Lung (tissue), 11 donors: ENCODE measurements at regions not wholly inside any gene's neighbourhood (a gene's known extent, or its start where the extent isn't known, plus 50 kb on each side); places are given as distances from the start of the nearest gene placed in this dataset.

Source experiments
- ATAC-seq: fragments of 200-7000 bp; cut with Tn5 transposase; one replicate; pipeline ENCODE4 v1.9.1; 2020; ENCODE audit warnings: moderate number of reproducible peaks; ENCODE audit not compliant: insufficient read depth, low FRiP score
- DNase-seq, 3 donors: peaks; one replicate each; pipeline ENCODE4 v3.0.0-alpha.2; 2013 to 2017
- H3K27ac ChIP-seq, 2 donors: one replicate each; pipeline ENCODE4 v1.5.1; 2013; ENCODE audit warnings: mild to moderate bottlenecking in 2 of 2, moderate library complexity in 2 of 2, control low read depth in 1 of 2, inconsistent platforms in 1 of 2, low read depth in 1 of 2, low read length in 1 of 2
- H3K27me3 ChIP-seq, 3 donors: one replicate each; pipeline ENCODE4 v1.5.1; 2013; ENCODE audit warnings: low read length in 2 of 3; ENCODE audit not compliant: control insufficient read depth in 3 of 3, insufficient read depth in 3 of 3
- H3K36me3 ChIP-seq, 4 donors: one replicate each; pipeline ENCODE4 v1.5.1; 2013; ENCODE audit warnings: low read length in 4 of 4, mild to moderate bottlenecking in 1 of 4, moderate library complexity in 1 of 4; ENCODE audit not compliant: control insufficient read depth in 4 of 4, insufficient read depth in 4 of 4
- H3K4me1 ChIP-seq, 5 donors: one replicate each; pipeline ENCODE4 v1.5.1; 2013; ENCODE audit warnings: low read length in 5 of 5, mild to moderate bottlenecking in 2 of 5, moderate library complexity in 1 of 5; ENCODE audit not compliant: control insufficient read depth in 5 of 5, insufficient read depth in 5 of 5
- H3K4me3 ChIP-seq: one replicate; pipeline ENCODE4 v1.5.1; 2013; ENCODE audit warnings: mild to moderate bottlenecking, control low read depth, moderate library complexity
- H3K9ac ChIP-seq, 2 donors: one replicate each; pipeline ENCODE4 v1.5.1; 2013; ENCODE audit warnings: low read length in 2 of 2, control low read depth in 1 of 2; ENCODE audit not compliant: insufficient read depth in 1 of 2
- H3K9me3 ChIP-seq, 4 donors: one replicate each; pipeline ENCODE4 v1.5.1; 2013; ENCODE audit warnings: low read length in 3 of 4, mild to moderate bottlenecking in 1 of 4, moderate library complexity in 1 of 4; ENCODE audit not compliant: control insufficient read depth in 4 of 4, insufficient read depth in 3 of 4
- WGBS, 2 donors: extraction: QIAGEN DNeasy Blood & Tissue Kit; methylation state at CpG; one replicate each; pipeline ENCODE4 v1.1.7; 2013; 5-methylcytosine and 5-hydroxymethylcytosine counted together
- TF ChIP-seq, protein P1 (sequence below): IDR thresholded peaks from 2 replicates; pipeline ENCODE4 v1.5.1; 2012; ENCODE audit warnings: mild to moderate bottlenecking; ENCODE audit errors: control extremely low read depth, extremely low read depth
- donor health status: control.
- donor health status: control.
- donor health status: Bipolar disorder and iron deficiency.
- donor health status: healthy.
- donor health status: DM: yes; HTN: yes; CAD: no.

DNA sequence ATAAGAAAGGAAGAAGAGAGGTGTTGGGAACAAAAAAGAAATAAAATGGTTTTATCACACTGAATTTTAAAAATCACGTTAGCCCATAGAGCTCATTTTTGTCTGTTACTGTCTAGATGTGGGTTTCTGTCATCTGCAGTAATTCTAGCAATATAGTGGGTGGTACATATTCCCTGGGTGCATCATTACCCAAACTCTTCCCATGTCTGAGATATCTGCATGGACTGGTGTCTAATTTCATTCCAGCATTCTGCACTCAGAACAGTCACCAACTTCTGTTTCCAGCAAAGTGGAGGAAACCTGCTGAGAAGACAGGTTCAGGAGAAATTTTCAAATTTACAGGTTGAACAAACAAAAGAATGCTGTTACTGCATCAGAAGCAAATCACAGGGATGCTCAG, 263.8 kb downstream of the CDH11 start:
- Histone ChIP-seq H3K4me3 (no peak overlapping the region), H3K27ac (no peak overlapping the region), H3K36me3 (no peaks in the 10 kb centered on the region), H3K9me3 (no peaks in the 10 kb centered on the region), H3K4me1 (no peaks in the 10 kb centered on the region), H3K9ac (no peak overlapping the region), H3K27me3 (no peaks in the 10 kb centered on the region)
- TF ChIP-seq, protein P1, sequence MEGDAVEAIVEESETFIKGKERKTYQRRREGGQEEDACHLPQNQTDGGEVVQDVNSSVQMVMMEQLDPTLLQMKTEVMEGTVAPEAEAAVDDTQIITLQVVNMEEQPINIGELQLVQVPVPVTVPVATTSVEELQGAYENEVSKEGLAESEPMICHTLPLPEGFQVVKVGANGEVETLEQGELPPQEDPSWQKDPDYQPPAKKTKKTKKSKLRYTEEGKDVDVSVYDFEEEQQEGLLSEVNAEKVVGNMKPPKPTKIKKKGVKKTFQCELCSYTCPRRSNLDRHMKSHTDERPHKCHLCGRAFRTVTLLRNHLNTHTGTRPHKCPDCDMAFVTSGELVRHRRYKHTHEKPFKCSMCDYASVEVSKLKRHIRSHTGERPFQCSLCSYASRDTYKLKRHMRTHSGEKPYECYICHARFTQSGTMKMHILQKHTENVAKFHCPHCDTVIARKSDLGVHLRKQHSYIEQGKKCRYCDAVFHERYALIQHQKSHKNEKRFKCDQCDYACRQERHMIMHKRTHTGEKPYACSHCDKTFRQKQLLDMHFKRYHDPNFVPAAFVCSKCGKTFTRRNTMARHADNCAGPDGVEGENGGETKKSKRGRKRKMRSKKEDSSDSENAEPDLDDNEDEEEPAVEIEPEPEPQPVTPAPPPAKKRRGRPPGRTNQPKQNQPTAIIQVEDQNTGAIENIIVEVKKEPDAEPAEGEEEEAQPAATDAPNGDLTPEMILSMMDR = no peak
- ATAC-seq (no peak), DNase-seq (no peak)
- 79 to 84% methylated on average over 1 of the region's 1 CpG for WGBS, 2 donors

DNA sequence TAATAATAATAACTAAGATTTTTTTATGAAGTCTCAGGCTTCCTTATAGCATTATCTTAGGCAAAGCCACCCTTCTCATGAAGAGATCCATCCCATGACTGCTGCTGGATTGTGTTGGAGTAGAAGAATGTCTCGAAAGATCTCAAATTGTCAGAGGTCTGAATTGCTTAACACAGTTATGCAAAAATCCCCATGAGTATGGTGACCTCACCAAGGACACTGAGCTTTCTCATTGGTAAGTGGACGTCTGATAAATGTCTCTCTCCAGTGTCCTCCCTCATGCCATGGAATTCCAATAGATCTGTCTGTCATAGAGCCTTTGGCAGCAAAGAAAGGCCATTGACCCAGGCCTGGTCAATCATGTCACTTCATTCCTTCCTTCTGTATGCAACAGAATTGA, 264.5 kb downstream of the CDH11 start:
- whole genome bisulfite sequencing, 2 donors = 88 to 90% methylated on average over 2 of the region's 2 CpGs
- DNase-seq (no peak), ATAC-seq (no peak)

DNA sequence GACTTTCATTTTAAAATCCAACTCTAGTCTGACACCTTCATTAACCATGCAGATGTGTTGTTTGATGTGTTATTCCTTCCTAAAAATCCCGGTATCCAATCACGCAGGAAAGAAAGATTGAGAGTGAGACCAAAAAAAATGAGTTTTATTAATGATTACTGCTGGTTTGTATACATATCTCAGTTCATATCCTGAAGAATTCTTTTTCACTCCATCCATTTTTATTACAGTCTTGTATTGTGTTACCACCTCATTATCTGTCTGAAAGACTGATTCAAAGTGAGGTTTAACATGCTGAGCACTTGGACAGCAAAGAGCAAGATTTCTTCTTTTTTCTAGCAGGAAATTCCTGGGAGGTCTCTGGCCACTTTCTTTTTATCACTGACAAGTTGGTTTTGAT, 268.3 kb downstream of the CDH11 start:
- peak in 2 of 3 donors; percentile 88 to 90 for DNase-seq
- H3K36me3 ChIP-seq = no peaks in the 10 kb centered on the region
- 63 to 80% methylated on average over 2 of the region's 2 CpGs for WGBS, 2 donors

More for the DNA sequence above, 264.5 kb downstream of the CDH11 start:
- H3K36me3 ChIP-seq = no peaks in the 10 kb centered on the region
- H3K27me3 ChIP-seq = no peaks in the 10 kb centered on the region
- TF ChIP-seq, protein P1 = no peak
- peaks cover 0 to 4% (median 0%) of the 10 kb centered on the region in 5 donors for H3K4me1 ChIP-seq
- no peak overlapping the region for H3K4me3 ChIP-seq
- H3K27ac ChIP-seq = no peak overlapping the region
- H3K9me3 ChIP-seq = no peaks in the 10 kb centered on the region
- no peak overlapping the region for H3K9ac ChIP-seq

More for the DNA sequence above, 268.3 kb downstream of the CDH11 start:
- no peak overlapping the region for H3K27ac ChIP-seq
- ATAC-seq = no peak
- peaks cover 0 to 4% (median 0%) of the 10 kb centered on the region in 5 donors for H3K4me1 ChIP-seq
- H3K4me3 ChIP-seq = no peak overlapping the region
- H3K9me3 ChIP-seq = no peaks in the 10 kb centered on the region
- TF ChIP-seq, protein P1 = no peak
- no peaks in the 10 kb centered on the region for H3K27me3 ChIP-seq
- H3K9ac ChIP-seq = no peak overlapping the region
